NK-92 (cell line): ENCODE measurements at regions not wholly inside any gene's neighbourhood (a gene's known extent, or its start where the extent isn't known, plus 50 kb on each side); places are given as distances from the start of the nearest gene placed in this dataset.

ENCODE experiments used
- DNase-seq: peaks from one replicate; lab custom pipeline; 2025; ENCODE audit not compliant: unreplicated experiment; lab: John Stamatoyannopoulos, UW

- DNase-seq, result no peak
Measured at GRCh38 chr7:156191090-156191489, 378.8 kb upstream of the SHH start.

GRCh38 chr7:156185076-156185475 is 372.8 kb upstream of the SHH start:
- no peak for DNase-seq

- DNase-seq, result no peak
Measured at GRCh38 chr7:156184164-156184563, 371.9 kb upstream of the SHH start.

- no peak for DNase-seq
Measured at GRCh38 chr7:156180451-156181229, 368.4 kb upstream of the SHH start.

GRCh38 chr7:156179872-156180390 is 367.7 kb upstream of the SHH start:
- no peak for DNase-seq

- DNase-seq, result no peak
Measured at GRCh38 chr7:156178857-156179256, 366.6 kb upstream of the SHH start.

- DNase-seq, result no peak
Measured at GRCh38 chr7:156178214-156178613, 366.0 kb upstream of the SHH start.

GRCh38 chr7:156177422-156178055 is 365.3 kb upstream of the SHH start:
- no peak for DNase-seq

- no peak for DNase-seq
Measured at GRCh38 chr7:156176039-156176438, 363.8 kb upstream of the SHH start.

- no peak for DNase-seq
Measured at GRCh38 chr7:156175003-156175402, 362.7 kb upstream of the SHH start.

- no peak for DNase-seq
Measured at GRCh38 chr7:156174428-156174827, 362.2 kb upstream of the SHH start.

- DNase-seq, result no peak
Measured at GRCh38 chr7:156173748-156174353, 361.6 kb upstream of the SHH start.

GRCh38 chr7:156173346-156173745 is 361.1 kb upstream of the SHH start:
- DNase-seq, result no peak

GRCh38 chr7:156172638-156173037 is 360.4 kb upstream of the SHH start:
- DNase-seq, result no peak

GRCh38 chr7:156169474-156170370 is 357.5 kb upstream of the SHH start:
- DNase-seq, result no peak

- DNase-seq, result no peak
Measured at GRCh38 chr7:156168434-156168833, 356.2 kb upstream of the SHH start.

GRCh38 chr7:156167987-156168386 is 355.7 kb upstream of the SHH start:
- no peak for DNase-seq

- DNase-seq, result no peak
Measured at GRCh38 chr7:156167417-156167807, 355.1 kb upstream of the SHH start.

- no peak for DNase-seq
Measured at GRCh38 chr7:156166692-156167416, 354.6 kb upstream of the SHH start.

- DNase-seq, result no peak
Measured at GRCh38 chr7:156163747-156164146, 351.5 kb upstream of the SHH start.
